Stimulated activated CD4-positive, alpha-beta T cell treated with anti-CD3 and anti-CD28 coated beads, TNF-alpha, amount 100 ng/mL, for 24 hours (primary cell): ENCODE measurements at regions not wholly inside any gene's neighbourhood (a gene's known extent, or its start where the extent isn't known, plus 50 kb on each side); places are given as distances from the start of the nearest gene placed in this dataset.
"Not testable (repeated sequence)": the region's sequence is repeated elsewhere in the genome, so short reads cannot be mapped to it uniquely, and the experiment has no call there.

Source experiments
- DNase-seq, 3 experiments: peaks; one replicate each; pipeline ENCODE4 v3.0.0-alpha.2; 2020; ENCODE audit warnings: low read depth in 3 of 3

- DNase-seq, result no peak
These were observed 213.9 kb upstream of the UBASH3B start for GRCh38 chr11:122441666-122442035.

DNA sequence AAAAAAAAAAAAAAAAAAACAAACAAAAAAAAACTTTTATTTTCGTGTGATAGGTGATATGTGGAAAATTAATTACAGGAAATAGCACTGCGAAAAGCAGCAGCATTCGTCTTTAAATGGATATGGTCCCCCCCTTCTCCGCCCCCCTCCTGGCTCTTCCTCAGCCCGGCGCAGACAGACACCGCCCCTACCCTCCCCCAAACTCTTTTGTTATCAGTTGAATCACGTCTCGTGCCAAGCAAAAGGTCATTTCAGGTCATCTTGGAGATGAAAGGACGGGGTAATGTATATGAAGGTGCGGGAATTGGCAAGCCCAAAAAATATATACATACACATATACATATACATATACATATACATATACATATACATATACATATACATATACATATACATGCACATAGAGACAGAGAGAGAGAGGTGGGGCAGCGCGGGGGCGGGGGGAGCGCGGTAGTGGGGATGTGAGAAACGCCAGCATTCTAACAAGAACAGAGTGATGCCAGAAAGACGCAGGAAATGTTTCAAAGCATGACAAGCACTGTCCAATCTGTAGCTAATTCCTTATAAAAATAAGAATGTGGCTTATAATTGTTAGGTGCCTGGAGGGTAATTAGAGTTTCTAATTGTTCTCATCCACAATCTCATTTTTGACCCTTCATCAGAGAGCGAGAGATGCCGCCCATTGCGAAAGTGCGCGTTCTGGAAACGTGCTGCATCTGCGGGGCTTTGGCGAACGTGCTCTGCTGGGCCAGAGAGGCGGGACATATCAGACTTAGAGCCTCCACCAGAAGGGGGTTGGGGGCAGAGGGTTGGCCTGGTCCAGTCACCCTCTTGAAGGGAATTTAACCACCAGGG, 214.5 kb upstream of the UBASH3B start:
- DNase-seq, result no peak

DNA sequence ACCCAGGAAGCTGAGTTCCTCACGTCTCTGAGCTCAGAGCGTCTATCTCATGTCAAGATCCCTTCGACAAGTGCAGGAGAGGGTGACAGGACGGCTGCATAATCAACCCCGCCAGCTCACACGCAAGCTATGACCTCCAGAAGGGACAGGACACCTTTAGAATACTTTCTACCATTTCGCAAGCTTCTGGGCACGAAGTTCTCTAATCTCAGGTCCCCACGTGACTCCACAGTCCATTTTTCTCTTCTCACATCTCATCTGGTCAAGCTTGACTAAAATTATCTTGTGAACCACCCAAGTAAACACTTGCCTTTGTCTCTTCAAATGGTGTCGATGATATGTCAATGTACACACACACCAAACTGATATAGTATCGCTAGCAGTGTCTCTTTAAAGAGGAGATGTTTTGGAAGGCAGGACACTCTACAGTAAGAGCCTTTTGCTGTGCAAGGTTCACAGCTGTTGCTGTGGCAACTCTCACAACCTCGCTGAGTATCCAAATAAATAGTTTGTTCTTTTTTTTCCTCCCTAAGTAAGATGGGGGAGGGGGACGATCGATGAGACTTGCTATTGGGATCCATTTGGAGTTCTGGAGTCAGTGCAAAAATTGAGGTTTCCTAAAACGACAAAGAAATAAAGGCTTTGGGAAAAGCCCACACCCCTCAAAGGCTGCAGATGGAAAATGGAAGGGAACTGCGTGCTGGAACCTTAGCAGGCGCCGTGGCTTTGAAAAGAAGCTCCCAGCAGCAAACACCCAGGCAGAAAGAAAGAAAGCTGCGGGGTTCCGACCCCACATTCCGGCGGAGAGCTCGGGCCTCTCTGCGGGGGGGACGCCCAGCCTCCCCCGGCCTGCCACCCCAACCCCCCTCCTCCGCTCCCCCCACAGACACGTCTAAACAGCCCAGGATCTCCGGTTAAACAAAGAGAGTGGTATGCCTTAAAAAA, 215.4 kb upstream of the UBASH3B start:
- DNase-seq, result no peak

- no peak for DNase-seq
These were observed 219.3 kb upstream of the UBASH3B start for GRCh38 chr11:122436188-122436555.

- DNase-seq, result no peak
These were observed 219.9 kb upstream of the UBASH3B start for GRCh38 chr11:122435540-122436187.

- DNase-seq, result no peak
These were observed 220.7 kb upstream of the UBASH3B start for GRCh38 chr11:122434786-122435185.

- no peak for DNase-seq
These were observed 225.0 kb upstream of the UBASH3B start for GRCh38 chr11:122430490-122430889.

- DNase-seq, result no peak
These were observed 229.4 kb upstream of the UBASH3B start for GRCh38 chr11:122426073-122426472.

DNA sequence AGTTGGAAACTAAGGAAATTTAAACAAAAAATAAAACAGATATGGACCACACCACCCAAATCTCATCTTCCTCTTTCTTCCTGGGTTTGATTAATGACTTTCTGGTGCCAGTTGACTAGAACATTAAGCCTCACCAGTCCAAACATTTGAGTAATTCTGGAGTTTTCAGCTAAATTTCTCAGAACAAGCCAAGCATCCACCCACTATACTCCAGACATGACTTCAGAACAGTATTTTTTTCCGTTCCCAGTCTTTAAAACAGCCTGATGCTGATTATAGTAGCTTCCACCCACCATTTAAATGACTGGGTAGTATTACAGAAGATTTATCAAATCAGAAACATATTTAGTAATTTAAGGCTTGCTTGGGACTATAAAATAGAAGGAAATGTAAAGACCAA, 230.9 kb upstream of the UBASH3B start:
- DNase-seq, result no peak

GRCh38 chr11:122423886-122424285, 231.6 kb upstream of the UBASH3B start:
- no peak for DNase-seq

DNA sequence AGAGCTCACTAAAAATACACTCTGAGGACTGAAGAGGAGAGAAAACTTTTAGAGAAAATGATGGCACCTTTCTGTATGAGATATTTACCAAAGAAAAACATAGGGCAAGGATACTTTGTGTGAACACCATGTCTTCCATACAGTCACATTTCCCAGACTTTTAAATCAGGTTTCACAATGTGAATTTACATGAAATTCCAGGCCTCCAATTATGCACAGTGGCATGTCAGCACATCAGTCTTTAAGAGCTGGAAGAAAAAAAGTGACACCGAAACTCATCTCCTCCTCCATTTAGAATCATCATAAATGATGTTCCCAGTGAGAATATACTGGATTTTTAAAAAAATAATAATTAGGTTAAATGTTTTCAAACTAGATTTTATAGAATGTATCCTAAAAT, 232.2 kb upstream of the UBASH3B start:
- DNase-seq, result no peak

GRCh38 chr11:122422682-122423081, 232.8 kb upstream of the UBASH3B start:
- DNase-seq, result no peak

DNA sequence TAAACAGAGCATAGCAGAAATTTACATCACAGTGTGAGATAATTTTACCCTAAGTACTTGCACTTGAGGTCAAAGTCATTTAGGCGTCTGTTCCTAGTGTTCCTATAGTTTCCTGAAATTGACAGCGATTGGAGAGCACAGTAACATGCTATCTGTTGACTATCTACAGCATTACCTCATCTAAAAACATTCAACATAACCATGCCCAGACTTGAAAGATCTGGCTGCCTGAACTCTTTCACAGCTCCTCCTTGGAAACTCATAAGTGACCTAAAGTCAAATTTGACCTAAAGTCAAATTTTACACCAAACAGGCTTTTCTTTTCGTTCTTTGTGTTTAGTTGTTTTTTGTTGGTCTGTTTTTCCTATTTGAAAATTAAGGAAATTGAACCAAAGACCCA, 233.8 kb upstream of the UBASH3B start:
- no peak for DNase-seq

- no peak for DNase-seq
These were observed 237.5 kb upstream of the UBASH3B start for GRCh38 chr11:122418032-122418431.

DNA sequence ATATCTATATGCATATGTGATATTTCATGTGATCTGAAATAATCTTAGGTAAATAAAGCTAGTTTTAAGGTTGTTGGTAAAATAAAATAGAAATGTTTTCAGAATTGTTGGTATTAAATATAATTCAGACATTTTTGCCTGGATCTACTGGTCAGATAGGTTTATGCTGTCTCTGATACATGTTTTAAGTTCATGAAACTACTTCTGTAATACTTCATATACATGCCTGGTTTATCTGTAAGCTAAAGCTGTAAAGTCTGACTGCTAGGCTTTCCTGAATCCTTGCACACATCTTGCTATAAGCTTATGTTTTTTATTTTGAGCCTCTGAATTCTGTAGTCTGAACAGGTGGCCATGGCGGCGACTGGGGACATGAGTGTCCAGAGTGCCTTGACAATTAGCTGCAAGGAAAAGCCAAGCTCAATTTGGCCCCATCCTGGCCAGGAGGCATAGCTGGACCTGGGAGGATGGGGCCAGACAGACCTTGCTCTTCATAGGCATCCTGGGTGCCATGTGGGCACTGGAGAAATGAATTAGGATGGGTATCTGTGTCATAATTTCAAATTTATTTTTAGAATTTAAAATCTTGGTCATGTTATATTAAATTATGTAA, 241.0 kb upstream of the UBASH3B start:
- DNase-seq, result no peak

DNA sequence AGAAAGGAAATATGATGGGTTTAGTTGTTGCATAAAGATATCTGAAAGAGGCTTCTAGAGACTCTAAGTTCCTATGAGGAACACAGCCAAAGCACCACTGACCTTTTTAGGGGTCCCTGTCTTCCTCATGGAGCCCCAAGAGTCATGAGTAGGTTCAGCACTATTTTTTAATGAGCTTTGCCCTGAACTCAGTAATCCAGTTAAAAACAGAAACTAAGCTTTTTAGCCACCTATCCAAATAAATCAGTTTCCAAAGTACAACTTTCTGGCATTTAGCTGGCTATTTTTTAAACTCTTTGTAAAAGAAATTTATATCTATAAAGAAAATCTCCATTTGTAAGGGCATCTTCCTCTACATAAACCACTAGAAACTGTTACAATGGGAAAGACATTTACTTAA, 241.8 kb upstream of the UBASH3B start:
- no peak for DNase-seq

GRCh38 chr11:122412581-122412980, 242.9 kb upstream of the UBASH3B start:
- DNase-seq, result no peak

DNA sequence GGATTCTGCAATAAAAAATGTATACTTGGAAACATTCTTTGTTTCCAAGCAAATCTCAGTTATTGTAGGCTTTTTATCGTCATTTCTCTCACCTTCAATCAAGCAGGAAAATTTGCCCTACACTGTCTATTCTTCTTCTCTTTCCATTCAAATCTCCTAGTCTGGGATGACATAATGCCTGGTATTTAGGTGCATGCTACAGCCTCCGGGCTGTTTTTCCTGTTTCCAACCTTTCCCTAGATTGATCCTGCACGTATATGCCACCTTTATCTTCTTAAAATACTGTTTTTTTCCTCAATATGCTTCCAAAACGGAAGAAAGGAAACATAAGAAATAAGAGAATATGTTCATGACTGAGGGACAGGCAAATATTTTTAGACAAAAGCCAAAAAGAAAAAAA, 249.1 kb upstream of the UBASH3B start:
- no peak for DNase-seq

DNA sequence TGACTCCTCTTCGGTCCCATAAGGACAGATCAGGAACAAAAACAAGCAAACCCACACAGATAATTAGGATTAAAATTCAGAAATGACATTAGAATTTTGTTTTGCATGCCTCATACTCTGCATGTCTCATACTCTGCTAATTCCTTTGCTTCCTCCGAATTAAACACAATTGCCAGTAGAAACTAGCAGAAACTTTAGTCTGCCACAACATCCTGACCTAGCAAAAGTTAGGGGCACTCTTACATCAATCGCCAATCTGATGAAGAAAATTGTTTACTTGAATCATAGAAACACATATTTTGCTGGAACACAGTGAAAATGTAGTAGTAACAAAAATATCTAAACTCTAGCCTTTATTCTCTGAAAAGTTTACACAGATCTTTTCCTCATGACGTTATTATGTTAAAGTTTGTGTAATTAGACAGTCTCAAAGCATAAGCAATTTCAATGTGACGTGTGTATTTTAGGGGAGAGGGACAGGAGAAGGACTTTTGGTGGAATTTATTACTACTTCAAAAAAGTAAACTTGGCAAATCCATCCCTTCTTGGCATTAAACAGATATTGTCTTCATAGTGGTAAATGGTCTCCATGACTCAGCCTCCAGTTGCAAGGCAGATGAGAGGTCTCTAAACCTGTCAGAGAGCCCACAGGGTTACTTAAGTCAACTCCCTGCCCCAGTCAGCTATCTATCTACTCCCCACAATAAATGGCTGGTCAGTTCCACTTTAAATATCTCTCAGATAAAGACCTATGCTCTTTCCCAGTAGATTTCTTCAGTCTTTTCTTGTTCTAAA, 249.8 kb upstream of the UBASH3B start:
- DNase-seq, result no peak

- no peak for DNase-seq
These were observed 251.0 kb upstream of the UBASH3B start for GRCh38 chr11:122404571-122404970.

DNA sequence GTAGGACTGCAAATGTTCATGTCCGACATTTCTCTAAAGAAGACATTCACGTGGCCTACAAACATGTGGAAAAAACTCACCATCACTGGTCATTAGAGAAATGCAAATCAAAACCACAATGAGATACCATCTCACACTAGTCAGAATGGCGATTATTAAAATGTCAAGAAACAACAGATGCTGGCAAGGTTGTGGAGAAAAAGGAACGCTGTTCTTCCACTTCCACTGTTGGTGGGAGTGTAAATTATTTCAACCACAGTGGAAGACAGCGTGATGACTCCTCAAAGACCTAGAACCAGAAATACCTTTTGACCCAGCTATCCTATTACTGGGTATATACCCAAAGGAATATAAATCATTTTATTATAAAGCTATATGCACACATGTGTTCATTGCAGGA, 253.9 kb upstream of the UBASH3B start:
- DNase-seq, result not testable (repeated sequence)
